GM19351 (cell line): ENCODE measurements at regions not wholly inside any gene's neighbourhood (a gene's known extent, or its start where the extent isn't known, plus 50 kb on each side); places are given as distances from the start of the nearest gene placed in this dataset.
"Not testable (repeated sequence)": the region's sequence is repeated elsewhere in the genome, so short reads cannot be mapped to it uniquely, and the experiment has no call there.

Source experiments
- ATAC-seq: cut with Tn5 transposase; IDR thresholded peaks from one replicate; pipeline ENCODE4 v1.9.1; 2021; ENCODE audit warnings: mild to moderate bottlenecking, moderate library complexity; ENCODE audit not compliant: unreplicated experiment

- ATAC-seq: no peak
Observed at GRCh38 chr5:34548086-34548403, 108.1 kb upstream of the RAI14 start.

DNA sequence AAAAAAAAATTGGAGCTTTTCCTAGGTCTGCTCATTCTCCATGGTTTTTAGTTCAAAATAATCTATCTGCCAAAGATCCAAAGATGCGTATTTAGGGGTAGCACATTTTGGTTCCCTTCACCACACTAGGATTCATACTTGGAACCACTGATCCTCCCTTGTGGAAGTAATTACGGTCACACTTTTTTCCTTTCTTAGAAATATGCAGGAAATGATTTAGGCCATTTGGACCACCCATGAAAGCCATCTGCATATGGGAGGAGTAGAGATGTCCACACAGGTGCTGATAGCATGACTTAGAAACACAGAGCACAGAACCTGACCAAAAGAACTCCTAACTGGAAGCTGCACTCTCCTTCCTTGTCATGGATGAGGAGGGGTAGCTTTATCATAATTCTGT lies 105.9 kb upstream of the RAI14 start:
- ATAC-seq: no peak

GRCh38 chr5:34550964-34551363 lies 105.2 kb upstream of the RAI14 start:
- no peak for ATAC-seq

GRCh38 chr5:34551911-34552433 lies 104.2 kb upstream of the RAI14 start:
- ATAC-seq: no peak

DNA sequence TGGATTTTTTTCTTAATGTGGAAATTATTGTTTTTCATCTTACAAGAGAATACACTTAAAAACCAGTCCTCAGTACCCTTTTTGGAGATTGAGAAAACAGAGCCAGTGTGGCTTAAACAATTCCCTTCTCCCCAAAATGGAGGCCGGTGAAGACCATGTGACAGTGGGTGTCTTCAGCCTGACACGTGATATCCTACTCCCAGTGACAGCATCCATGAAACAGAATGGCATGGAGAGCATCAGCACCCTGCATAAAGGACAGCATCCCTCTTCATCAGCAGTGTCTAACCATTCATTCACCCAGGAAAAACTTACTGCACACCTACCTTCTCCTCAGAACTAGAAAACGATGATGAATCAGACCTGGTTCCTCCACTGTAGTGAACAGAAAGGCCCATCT lies 103.4 kb upstream of the RAI14 start:
- no peak for ATAC-seq

DNA sequence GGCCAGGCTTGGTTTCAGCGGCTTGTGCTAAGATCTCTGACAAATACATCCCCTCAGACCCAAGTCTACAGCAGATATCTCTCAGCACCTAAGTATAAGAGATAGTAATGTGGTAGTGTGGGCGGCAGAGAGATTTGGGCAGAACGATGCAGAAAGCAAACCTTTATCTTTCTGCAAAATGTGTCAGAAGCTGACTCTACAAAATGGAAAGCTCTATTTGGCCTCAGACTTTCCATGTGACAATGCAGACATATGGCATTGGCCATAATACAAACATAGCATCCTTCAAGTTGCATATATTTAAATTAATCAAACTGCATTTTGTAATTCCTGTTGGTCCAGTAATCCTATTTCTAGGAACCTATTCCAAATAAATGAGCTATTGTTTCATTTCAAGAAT lies 102.5 kb upstream of the RAI14 start:
- ATAC-seq: no peak

DNA sequence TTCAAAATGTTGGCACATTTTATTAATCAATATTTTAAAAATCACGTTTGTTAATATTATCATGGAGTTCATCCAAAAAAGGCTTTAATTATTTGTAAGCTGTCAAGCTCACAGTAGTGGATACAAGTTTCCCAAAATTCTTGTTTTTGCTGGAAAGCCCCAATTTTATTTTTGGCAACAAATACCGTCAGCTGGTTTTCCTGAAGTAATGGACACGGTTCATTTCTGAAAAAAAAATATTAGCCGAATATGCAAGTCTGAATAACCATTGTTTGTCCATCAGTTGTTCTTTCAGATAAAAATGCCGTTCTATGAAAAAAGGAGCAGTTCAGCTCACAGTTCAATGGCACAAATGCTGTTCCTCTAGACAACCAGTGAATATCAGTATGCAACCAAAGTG lies 101.5 kb upstream of the RAI14 start:
- ATAC-seq: no peak

DNA sequence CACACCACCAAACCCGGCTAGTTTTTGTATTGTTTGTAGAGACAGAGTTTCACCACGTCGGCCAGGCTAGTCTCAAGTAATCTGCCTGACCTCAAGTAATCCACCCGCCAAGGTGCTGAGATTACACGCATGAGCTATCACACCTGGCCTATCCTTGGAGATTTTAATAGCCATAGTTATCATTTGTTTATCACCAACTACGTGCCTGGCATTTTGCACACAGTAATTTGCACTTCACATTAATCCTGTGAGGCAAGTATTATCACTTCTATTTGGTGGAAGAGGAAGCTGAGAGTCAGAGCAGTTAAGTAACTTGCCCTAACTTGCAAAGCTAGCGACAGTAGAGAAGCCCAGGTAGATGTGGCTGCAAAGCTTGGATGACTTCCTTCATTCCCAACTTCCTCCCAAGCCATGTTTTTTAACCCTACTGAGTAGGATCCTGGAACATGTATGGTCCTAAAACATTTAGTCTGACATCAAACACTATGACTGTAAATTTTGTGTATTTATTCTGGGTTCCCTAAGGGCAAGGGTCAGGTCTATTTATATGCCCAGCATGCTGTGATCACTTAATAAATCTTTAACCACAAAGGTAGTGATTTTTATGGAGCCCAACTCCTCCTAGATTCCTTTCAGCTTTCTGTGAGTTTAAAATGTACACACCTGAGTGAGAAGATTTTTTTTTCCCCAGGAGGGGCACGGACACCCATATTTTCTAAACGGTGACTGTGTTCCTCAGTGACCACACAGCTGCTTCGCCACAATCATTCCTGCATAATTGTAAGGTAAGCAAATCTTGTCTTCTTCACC lies 100.2 kb upstream of the RAI14 start:
- ATAC-seq: no peak

GRCh38 chr5:34556509-34556782 lies 99.7 kb upstream of the RAI14 start:
- no peak for ATAC-seq

GRCh38 chr5:34561581-34561980 lies 94.5 kb upstream of the RAI14 start:
- not testable (repeated sequence) for ATAC-seq

DNA sequence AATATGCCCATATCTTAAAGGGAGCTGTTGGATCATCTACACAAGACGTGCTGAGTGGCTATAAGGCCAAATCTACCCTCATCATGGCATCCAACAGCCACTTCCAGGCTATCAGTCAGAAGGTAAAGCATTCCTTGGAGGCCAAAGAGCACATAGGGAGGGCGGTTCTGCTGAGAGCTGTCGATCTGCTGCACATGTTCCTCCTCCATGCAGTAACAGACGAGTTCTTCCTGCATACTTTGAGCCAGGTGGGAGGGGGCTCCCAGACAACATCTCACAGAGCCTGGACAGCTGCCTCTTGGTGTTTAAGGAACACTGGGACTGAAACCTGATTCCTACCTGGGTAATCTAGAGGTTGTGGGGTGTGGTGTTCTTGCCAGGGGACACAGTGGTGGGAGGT lies 93.3 kb upstream of the RAI14 start:
- no peak for ATAC-seq

GRCh38 chr5:34563269-34563668 lies 92.9 kb upstream of the RAI14 start:
- ATAC-seq: no peak

GRCh38 chr5:34563931-34564709 lies 92.0 kb upstream of the RAI14 start:
- ATAC-seq: no peak

DNA sequence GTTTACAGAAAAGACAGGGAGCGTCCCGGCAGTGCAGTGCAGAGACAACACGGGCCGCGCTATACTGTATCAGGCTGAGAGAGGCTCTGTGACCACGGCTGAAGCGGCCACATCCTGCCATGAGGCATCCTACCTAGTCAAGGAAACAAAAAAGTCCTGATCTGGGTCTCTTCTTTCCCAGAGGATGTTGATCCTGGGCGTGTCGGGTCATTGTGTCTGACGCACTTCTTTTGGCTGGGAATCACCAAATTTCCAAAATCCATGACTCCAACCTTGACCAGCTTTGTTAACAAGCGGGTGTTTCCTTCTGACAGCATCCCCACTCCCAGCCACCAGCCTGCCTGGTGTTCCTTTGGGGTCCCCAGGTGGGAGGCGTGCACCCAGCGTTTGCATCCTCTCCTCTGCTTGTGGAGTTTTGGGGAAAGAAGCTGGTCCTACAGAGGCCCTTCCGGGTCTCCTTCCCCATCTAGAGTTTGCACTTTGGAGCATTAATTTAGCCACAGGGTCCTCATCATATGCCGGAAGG lies 91.4 kb upstream of the RAI14 start:
- ATAC-seq: no peak

DNA sequence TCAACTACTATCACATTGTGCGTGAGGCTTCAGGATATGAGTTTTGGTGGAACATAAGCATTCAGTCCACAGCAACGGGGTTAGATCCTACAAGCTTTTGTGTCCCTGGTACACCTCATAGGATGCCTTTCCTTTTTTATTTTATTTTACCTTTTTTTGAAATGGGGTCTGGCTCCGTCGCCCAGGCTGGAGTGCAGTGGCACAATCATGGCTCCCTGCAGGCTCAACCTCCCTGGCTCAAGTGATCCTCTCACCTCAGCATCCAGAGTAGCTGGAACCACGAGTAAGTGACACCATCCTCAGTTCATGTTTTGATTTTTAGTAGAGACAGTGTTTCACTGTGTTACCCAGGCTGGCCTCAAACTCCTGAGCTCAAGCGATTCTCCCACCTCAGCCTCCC lies 86.0 kb upstream of the RAI14 start:
- no peak for ATAC-seq

- no peak for ATAC-seq
Observed at GRCh38 chr5:34570721-34571676, 85.1 kb upstream of the RAI14 start.

- ATAC-seq: no peak
Observed at GRCh38 chr5:34571677-34572041, 84.5 kb upstream of the RAI14 start.

GRCh38 chr5:34574936-34575467 lies 81.1 kb upstream of the RAI14 start:
- no peak for ATAC-seq

DNA sequence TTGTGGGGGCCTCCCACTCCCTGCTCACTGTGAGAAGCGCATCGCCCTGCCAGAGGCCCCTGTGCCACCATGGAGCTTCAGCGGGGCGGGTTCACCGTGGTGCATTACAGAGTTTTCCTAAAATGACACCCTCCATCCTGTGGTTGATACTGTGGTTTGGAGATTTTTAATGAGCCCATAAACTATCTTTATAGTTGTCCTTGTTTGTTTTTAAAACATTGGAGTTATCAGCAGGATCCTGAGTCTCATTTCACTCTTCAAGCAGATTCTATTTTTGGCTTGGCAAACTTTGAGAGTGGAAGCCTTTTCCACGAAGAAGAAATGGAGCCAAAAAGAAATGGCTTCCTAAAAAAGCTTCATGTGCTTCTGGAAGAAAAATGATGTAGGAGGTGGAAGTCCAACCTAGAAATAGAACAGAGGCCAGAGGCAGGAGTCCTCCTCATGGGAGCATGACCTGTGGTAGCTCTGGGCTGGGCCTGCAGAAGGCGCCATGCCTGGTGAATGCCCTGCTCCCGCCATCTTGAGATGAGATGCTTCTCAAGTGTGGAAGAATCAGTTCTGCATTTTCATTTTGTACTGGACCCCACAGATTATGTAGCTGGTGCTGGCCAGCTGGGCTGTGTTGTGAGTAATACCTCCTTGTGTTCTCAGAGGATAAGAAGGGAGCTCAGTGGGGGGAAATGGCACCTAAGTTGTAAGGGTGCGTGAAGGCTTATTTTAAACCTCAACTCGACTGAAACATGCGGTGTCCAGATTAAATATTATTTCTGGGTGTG lies 79.0 kb upstream of the RAI14 start:
- ATAC-seq: no peak

- ATAC-seq: no peak
Observed at GRCh38 chr5:34578962-34579361, 77.2 kb upstream of the RAI14 start.
